HUES48 (cell line): ENCODE measurements at regions not wholly inside any gene's neighbourhood (a gene's known extent, or its start where the extent isn't known, plus 50 kb on each side); places are given as distances from the start of the nearest gene placed in this dataset.

Source experiments
- H3K27ac ChIP-seq: one replicate; pipeline ENCODE4 v1.7.0; 2013; ENCODE audit warnings: low read depth, low read length, inconsistent platforms
- H3K27me3 ChIP-seq: 2 replicates; pipeline ENCODE4 v1.6.1; 2013; ENCODE audit warnings: mild to moderate bottlenecking, low read length; ENCODE audit not compliant: control insufficient read depth, insufficient read depth
- H3K36me3 ChIP-seq: 2 replicates; pipeline ENCODE4 v1.6.1; 2013; ENCODE audit warnings: low read length; ENCODE audit not compliant: control insufficient read depth, insufficient read depth
- H3K4me1 ChIP-seq: 2 replicates; pipeline ENCODE4 v1.6.1; 2013; ENCODE audit warnings: mild to moderate bottlenecking, low read length; ENCODE audit not compliant: control insufficient read depth, insufficient read depth
- H3K4me3 ChIP-seq: 2 replicates; pipeline ENCODE4 v1.5.1; 2013; ENCODE audit warnings: mild to moderate bottlenecking, low read depth, low read length
- H3K9ac ChIP-seq: 2 replicates; pipeline ENCODE4 v1.6.1; 2013; ENCODE audit warnings: mild to moderate bottlenecking, low read depth, low read length, moderate library complexity
- H3K9me3 ChIP-seq: 2 replicates; pipeline ENCODE4 v1.6.1; 2013; ENCODE audit warnings: low read length; ENCODE audit not compliant: control insufficient read depth, insufficient read depth

DNA sequence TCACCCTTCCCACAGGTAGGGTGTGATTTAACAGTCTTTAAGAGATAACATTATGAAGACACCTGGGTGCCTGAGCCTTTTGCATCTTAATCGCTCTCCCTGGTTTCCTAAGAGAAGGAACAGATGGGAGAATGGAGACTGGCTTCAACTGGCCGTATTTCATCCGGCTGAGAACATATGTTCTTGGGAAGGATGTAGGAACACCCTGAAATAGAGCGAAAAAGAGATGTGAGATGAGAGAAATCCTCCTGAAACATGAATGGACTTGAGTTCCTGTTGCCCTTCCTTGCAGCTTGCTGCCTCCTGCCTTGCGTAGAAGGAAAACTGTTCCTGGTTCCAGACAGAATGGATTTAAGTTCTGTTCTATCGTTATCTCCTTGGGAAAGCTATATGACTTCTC, 385.4 kb upstream of the RBFOX1 start:
- Histone ChIP-seq H3K9me3 (no peaks in the 10 kb centered on the region), H3K4me1 (no peaks in the 10 kb centered on the region), H3K27me3 (no peaks in the 10 kb centered on the region), H3K36me3 (no peaks in the 10 kb centered on the region), H3K9ac (no peak overlapping the region), H3K27ac (no peak overlapping the region), H3K4me3 (no peak overlapping the region)

DNA sequence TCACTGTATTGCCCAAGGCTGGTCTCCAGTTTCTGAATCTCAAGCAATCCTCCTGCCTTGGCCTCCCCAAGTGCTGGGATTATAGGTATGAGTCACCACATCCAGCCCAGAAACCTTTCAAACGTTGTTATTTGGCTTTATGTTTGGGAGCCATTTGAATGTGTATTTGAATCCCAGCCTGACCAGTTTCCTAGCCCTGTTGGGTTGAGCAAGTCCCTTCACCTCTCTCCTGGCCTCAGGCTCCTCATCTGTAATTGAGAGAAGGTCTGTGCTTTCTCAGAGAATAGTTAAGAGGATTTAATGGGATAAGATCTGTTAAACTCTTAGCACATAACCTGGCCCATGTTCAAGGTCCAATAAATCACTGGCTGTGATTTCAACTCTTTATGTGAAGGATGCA, 385.8 kb upstream of the RBFOX1 start:
- H3K36me3 ChIP-seq: no peaks in the 10 kb centered on the region
- H3K4me1 ChIP-seq: no peaks in the 10 kb centered on the region
- no peak overlapping the region for H3K4me3 ChIP-seq
- H3K9ac ChIP-seq: no peak overlapping the region
- no peak overlapping the region for H3K27ac ChIP-seq
- no peaks in the 10 kb centered on the region for H3K9me3 ChIP-seq
- no peaks in the 10 kb centered on the region for H3K27me3 ChIP-seq

GRCh38 chr16:6946106-6946505, 386.5 kb upstream of the RBFOX1 start:
- Histone ChIP-seq H3K9me3 (no peaks in the 10 kb centered on the region), H3K9ac (no peak overlapping the region), H3K27me3 (no peaks in the 10 kb centered on the region), H3K27ac (no peak overlapping the region), H3K36me3 (no peaks in the 10 kb centered on the region), H3K4me1 (no peaks in the 10 kb centered on the region), H3K4me3 (no peak overlapping the region)

DNA sequence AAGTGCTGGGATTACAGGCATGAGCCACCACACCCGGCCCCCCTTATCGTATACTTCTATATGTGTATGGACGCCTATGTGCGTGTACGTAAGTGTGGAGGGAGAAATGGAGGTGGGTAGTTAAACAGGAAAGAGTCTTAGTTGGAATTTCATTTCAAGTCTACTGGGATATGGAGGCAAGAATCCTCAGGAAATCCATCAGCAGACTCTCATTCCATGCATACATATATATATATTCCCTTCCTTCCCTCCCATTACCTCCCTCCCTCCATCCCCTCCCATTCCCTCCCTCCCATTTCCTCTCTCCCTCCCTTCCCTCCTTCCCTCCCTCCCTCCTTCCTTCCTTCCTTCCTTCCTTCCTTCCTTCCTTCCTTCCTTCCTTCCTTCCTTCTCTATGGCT, 391.7 kb upstream of the RBFOX1 start:
- Histone ChIP-seq H3K9ac (no peak overlapping the region), H3K27me3 (no peaks in the 10 kb centered on the region), H3K27ac (no peak overlapping the region), H3K9me3 (no peaks in the 10 kb centered on the region), H3K4me3 (no peak overlapping the region), H3K36me3 (no peaks in the 10 kb centered on the region), H3K4me1 (no peaks in the 10 kb centered on the region)

- no peaks in the 10 kb centered on the region for H3K27me3 ChIP-seq
- no peak overlapping the region for H3K9ac ChIP-seq
- H3K36me3 ChIP-seq: no peaks in the 10 kb centered on the region
- H3K4me1 ChIP-seq: no peaks in the 10 kb centered on the region
- no peaks in the 10 kb centered on the region for H3K9me3 ChIP-seq
- no peak overlapping the region for H3K27ac ChIP-seq
- H3K4me3 ChIP-seq: no peak overlapping the region
These were observed 395.0 kb upstream of the RBFOX1 start for GRCh38 chr16:6937641-6938040.

GRCh38 chr16:6932871-6933385, 399.7 kb upstream of the RBFOX1 start:
- Histone ChIP-seq H3K9ac (no peak overlapping the region), H3K9me3 (no peaks in the 10 kb centered on the region), H3K27ac (no peak overlapping the region), H3K4me3 (no peak overlapping the region), H3K27me3 (no peaks in the 10 kb centered on the region), H3K4me1 (peaks cover 9% of the 10 kb centered on the region; the same call in 1 of the 2 replicates), H3K36me3 (no peaks in the 10 kb centered on the region)

DNA sequence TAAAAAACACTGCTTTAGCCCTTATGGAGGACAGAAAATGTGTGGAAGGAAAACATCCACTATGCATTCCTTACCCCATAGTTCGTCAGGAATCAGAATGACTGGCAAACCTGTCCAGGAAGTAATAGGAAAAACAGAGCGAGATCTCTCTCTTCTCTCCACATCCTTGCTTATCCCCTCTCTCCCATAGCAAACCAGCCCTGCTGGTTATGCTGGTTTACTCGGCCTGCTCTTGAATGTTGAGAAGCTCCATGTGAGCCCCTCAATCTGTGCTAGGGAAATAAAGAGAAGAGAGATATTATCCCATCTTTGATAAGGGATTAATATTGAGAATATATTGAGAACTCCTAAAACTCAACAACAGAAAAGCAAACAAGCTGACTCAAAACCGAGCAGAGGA, 402.8 kb upstream of the RBFOX1 start:
- Histone ChIP-seq H3K4me1 (peaks cover 18% of the 10 kb centered on the region), H3K27me3 (no peaks in the 10 kb centered on the region), H3K4me3 (no peak overlapping the region), H3K27ac (no peak overlapping the region), H3K9me3 (no peaks in the 10 kb centered on the region), H3K36me3 (no peaks in the 10 kb centered on the region), H3K9ac (no peak overlapping the region)

DNA sequence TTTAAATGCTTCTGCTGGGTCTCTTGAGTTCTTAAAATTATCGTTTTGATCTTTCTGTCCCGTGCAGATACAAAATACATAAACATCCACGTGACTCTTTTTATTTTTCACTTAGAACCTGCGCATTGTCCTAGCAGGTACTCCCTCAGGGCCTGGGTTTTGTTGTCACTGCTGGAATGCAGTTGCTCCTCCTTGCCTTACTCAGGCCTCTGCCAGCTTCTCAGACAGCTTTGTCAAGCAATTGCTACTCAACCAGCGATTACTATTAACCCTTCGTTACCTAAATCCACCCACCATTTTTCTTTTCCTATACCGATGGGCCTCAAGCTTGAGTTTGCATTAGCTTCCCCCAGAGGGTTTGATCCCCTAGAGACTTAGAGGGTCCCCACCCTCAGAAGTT, 405.9 kb upstream of the RBFOX1 start:
- H3K27ac ChIP-seq: peak overlapping the region; percentile 83
- no peak overlapping the region for H3K9ac ChIP-seq
- H3K27me3 ChIP-seq: no peaks in the 10 kb centered on the region
- H3K36me3 ChIP-seq: no peaks in the 10 kb centered on the region
- H3K4me1 ChIP-seq: peaks cover 18% of the 10 kb centered on the region
- no peaks in the 10 kb centered on the region for H3K9me3 ChIP-seq
- H3K4me3 ChIP-seq: 0 out of 2 replicates have a peak overlapping the region, but pooled peaks have one; percentile 6

GRCh38 chr16:6926341-6926740, 406.3 kb upstream of the RBFOX1 start:
- H3K4me3 ChIP-seq: 0 out of 2 replicates have a peak overlapping the region, but pooled peaks have one; percentile 6
- no peak overlapping the region for H3K9ac ChIP-seq
- H3K27me3 ChIP-seq: no peaks in the 10 kb centered on the region
- no peaks in the 10 kb centered on the region for H3K9me3 ChIP-seq
- H3K27ac ChIP-seq: peak overlapping the region; percentile 83
- H3K4me1 ChIP-seq: peaks cover 18% of the 10 kb centered on the region
- H3K36me3 ChIP-seq: no peaks in the 10 kb centered on the region

DNA sequence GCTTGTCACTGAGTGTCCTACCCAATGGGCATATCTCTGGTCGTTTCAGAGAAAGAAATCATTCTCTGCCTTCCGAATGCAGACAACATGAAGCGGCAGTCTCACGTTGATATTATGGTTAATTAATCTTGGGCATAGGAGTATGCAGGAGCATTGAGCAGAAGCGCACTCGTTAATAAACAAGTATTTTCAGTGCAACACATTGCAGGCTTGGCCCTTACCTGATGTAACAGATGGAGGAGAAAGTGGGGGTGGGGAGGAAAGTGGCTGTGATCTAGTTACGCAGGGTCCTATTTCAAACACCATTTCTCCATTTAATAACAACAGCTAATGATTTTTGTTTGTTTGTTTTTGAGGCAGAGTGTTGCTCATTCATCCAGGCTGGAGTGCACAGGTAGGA, 414.0 kb upstream of the RBFOX1 start:
- Histone ChIP-seq H3K4me1 (no peaks in the 10 kb centered on the region), H3K36me3 (no peaks in the 10 kb centered on the region), H3K9me3 (no peaks in the 10 kb centered on the region), H3K27ac (no peak overlapping the region), H3K4me3 (no peak overlapping the region), H3K9ac (no peak overlapping the region), H3K27me3 (no peaks in the 10 kb centered on the region)

GRCh38 chr16:6916946-6917345, 415.7 kb upstream of the RBFOX1 start:
- Histone ChIP-seq H3K4me1 (no peaks in the 10 kb centered on the region), H3K9ac (no peak overlapping the region), H3K27ac (no peak overlapping the region), H3K36me3 (no peaks in the 10 kb centered on the region), H3K9me3 (no peaks in the 10 kb centered on the region), H3K4me3 (no peak overlapping the region), H3K27me3 (no peaks in the 10 kb centered on the region)

DNA sequence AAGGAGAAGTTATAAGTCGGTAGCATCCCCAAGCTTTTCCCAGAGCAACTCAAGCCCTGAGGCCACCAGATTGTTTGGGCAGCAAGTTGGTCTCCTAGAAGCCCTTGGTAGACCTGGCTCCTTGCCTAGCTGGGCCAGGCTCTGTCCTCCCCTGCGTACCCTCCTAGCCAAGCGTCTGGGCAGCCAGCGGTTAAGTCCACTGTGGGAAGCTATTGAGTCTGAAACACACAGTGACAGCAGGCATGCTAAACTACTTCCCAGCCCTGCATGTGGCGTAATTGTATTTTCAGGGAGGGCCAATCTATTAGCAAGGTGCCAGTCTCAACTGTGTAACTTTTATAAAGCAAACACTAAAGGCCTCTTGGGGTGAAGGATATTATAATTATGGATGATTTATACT, 419.1 kb upstream of the RBFOX1 start:
- no peak overlapping the region for H3K4me3 ChIP-seq
- H3K36me3 ChIP-seq: no peaks in the 10 kb centered on the region
- no peaks in the 10 kb centered on the region for H3K9me3 ChIP-seq
- H3K27ac ChIP-seq: no peak overlapping the region
- no peaks in the 10 kb centered on the region for H3K4me1 ChIP-seq
- no peaks in the 10 kb centered on the region for H3K27me3 ChIP-seq
- H3K9ac ChIP-seq: no peak overlapping the region
